NB4 (cell line): ENCODE measurements at regions not wholly inside any gene's neighbourhood (a gene's known extent, or its start where the extent isn't known, plus 50 kb on each side); places are given as distances from the start of the nearest gene placed in this dataset.

Experiments used
- CTCF ChIP-seq: IDR thresholded peaks from one replicate; pipeline ENCODE4 v1.5.1; 2012; ENCODE audit warnings: low read depth, low read length
- MYC ChIP-seq: IDR thresholded peaks from 2 replicates; pipeline ENCODE4 v1.6.1; 2011; ENCODE audit warnings: low read depth, low read length
- POLR2A ChIP-seq: IDR thresholded peaks from 2 replicates; pipeline ENCODE4 v1.6.1; 2011; ENCODE audit warnings: mild to moderate bottlenecking; ENCODE audit not compliant: insufficient read length; ENCODE audit errors: extremely low read depth

- TF ChIP-seq CTCF: no peak
- TF ChIP-seq POLR2A: no peak
- no peak for TF ChIP-seq MYC
Observed at GRCh38 chr3:191702121-191702520, 241.2 kb downstream of the PYDC2 start.
